NCI-H1092 (cell line): ENCODE measurements at regions not wholly inside any gene's neighbourhood (a gene's known extent, or its start where the extent isn't known, plus 50 kb on each side); places are given as distances from the start of the nearest gene placed in this dataset.

Source experiments
- DNase-seq: peaks from one replicate; lab custom pipeline; 2025; lab: John Stamatoyannopoulos, UW

DNA sequence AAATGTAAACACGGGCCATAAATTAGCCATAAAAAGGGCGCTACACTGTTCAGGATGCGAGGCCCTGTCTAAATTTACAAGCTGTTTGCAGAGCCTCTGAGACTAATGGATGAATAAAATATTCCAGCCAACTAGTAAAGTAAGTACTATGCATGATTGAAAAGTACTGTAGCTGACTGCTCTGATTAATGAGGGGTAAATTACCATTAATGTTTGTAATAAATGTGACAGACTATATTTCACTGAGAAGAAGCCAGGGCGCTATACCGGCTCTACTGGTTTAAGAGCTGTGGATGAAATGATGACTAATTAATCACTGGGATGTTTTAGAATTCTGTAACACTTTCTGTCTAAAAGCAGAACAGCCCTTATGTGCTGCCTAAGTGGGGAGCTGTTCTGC, 54.3 kb upstream of the RGPD4 start:
- DNase-seq = no peak

GRCh38 chr2:107775211-107775610, 51.5 kb upstream of the RGPD4 start:
- DNase-seq = no peak

DNA sequence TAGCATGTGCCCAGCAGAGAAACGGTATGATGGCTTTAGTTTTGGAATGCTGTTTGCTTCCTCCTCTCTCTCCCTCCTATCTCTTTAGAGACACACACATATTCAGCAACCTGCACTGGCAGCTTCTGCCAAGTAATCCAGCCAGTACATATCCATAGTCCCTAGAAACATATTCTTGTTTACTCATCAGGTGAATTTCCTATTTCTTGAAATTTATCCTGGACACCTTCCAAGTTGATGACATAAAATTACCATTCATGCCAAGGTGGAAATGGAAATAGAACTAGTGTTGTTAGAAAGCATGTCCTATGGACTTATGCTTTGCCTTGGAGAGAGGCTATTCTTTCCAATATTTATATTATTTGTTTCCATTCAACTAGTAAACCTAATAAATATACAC, 50.9 kb upstream of the RGPD4 start:
- no peak for DNase-seq

DNA sequence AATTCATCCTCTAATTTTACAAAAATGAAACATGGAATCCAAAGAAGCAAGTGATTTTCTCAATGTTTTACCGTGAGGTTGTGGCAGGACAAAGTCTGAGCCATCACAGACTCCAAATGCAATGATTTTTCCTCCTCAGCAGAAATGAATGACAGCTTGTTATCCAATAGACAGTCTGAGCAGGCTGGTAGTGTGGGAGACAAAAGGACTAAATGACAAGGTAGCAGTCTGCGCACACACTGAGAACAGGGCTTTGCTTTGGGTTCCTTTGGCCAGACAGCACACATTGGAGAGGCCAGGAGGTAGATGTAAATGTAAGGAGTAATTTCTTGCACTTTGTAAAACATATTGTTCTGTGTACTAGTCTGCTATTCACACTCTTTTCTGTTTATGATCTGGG, 50.3 kb upstream of the RGPD4 start:
- no peak for DNase-seq
